Nephron (organoid): ENCODE measurements at regions not wholly inside any gene's neighbourhood (a gene's known extent, or its start where the extent isn't known, plus 50 kb on each side); places are given as distances from the start of the nearest gene placed in this dataset.
A peak's percentile ranks its signal among the peaks of the same experiment; 100 is the strongest.

Source experiments
- H3K27ac Mint-ChIP-seq, 3 experiments: 2 replicates each; pipeline ENCODE4 v1.8.0; 2020; ENCODE audit warnings: mixed read lengths in 3 of 3, mild to moderate bottlenecking in 2 of 3, moderate library complexity in 1 of 3
- H3K27me3 Mint-ChIP-seq: 2 replicates; pipeline ENCODE4 v1.8.0; 2021; ENCODE audit warnings: low read depth, mild to moderate bottlenecking, moderate library complexity, mixed read lengths
- H3K36me3 Mint-ChIP-seq: 2 replicates; pipeline ENCODE4 v1.8.0; 2020; ENCODE audit warnings: low read depth, mixed read lengths
- H3K4me1 Mint-ChIP-seq: 2 replicates; pipeline ENCODE4 v1.8.0; 2020; ENCODE audit warnings: mixed read lengths
- H3K4me3 Mint-ChIP-seq, 3 experiments: 2 replicates each; pipeline ENCODE4 v1.8.0; 2020; ENCODE audit warnings: mild to moderate bottlenecking in 3 of 3, mixed read lengths in 3 of 3, moderate library complexity in 2 of 3
- H3K9me3 Mint-ChIP-seq: 2 replicates; pipeline ENCODE4 v1.8.0; 2020; ENCODE audit warnings: mixed read lengths
- TF ChIP-seq, protein P1 (sequence below), 3 experiments: fragments of 200-600 bp; sonication (generic); IDR thresholded peaks; one replicate each; pipeline ENCODE4 v1.5.0; 2021; ENCODE audit warnings: antibody characterized with exemption in 3 of 3; ENCODE audit not compliant: unreplicated experiment in 3 of 3

GRCh38 chr2:236661762-236662110 is 92.1 kb downstream of the ACKR3 start:
- Mint-ChIP-seq H3K4me1 (peaks cover 54% of the 10 kb centered on the region), H3K9me3 (peaks cover 9% of the 10 kb centered on the region), H3K4me3 (no peak overlapping the region), H3K36me3 (peaks cover 5% of the 10 kb centered on the region), H3K27me3 (peaks cover 10% of the 10 kb centered on the region), H3K27ac (peak overlapping the region in 1 of 3 experiments; percentile 14)
- TF ChIP-seq, protein P1, sequence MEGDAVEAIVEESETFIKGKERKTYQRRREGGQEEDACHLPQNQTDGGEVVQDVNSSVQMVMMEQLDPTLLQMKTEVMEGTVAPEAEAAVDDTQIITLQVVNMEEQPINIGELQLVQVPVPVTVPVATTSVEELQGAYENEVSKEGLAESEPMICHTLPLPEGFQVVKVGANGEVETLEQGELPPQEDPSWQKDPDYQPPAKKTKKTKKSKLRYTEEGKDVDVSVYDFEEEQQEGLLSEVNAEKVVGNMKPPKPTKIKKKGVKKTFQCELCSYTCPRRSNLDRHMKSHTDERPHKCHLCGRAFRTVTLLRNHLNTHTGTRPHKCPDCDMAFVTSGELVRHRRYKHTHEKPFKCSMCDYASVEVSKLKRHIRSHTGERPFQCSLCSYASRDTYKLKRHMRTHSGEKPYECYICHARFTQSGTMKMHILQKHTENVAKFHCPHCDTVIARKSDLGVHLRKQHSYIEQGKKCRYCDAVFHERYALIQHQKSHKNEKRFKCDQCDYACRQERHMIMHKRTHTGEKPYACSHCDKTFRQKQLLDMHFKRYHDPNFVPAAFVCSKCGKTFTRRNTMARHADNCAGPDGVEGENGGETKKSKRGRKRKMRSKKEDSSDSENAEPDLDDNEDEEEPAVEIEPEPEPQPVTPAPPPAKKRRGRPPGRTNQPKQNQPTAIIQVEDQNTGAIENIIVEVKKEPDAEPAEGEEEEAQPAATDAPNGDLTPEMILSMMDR (IDR thresholded peaks at IDR 0.05; ENCODE audit: unreplicated experiment in 3 of 3) = no peak

DNA sequence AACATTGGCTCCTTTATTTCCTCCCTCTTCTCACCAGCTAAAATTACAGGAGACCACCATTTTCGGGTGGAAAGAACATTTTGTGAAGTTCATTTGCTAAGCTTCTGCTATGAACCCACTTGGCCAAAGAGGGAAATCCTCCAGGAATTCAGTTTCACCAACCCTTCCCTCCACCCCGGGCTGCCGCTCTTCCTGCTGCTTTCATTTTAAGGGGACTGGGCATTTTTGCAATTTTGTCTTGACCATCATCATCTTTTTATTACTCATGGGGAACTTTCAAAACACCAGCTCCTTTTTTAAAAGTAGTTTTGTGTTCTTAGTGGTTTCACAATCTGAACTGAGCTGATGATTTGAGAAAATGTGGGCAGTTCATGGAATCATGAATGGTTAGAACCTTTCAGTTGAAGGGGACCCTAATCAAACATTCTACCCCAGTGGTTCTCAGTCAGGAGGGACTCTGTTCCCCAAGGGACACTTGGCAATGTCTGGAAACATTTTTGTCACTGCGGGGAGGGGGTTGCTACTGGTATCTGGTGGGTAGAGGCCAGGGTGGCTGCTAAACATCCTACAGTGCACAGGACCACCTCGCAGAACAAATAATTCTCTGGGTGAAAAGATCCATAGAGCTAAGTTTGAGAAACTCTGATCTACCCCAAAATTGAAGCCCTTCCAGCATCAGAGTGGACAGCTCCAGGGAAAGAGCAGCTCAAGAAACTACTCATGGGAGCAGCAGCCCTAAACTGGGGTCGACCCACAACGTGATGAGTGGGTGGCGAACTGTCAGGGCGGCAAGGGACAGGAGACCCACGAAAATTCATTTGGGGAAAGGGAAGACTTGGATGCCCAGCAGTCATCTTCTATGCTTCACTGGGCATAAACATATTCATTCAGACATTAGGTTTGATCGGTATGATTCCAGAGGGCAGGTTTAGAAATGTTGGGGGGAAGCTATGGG is 92.9 kb downstream of the ACKR3 start:
- H3K27ac Mint-ChIP-seq = peak overlapping the region in 1 of 3 experiments; percentile 12
- H3K9me3 Mint-ChIP-seq = peaks cover 7% of the 10 kb centered on the region
- no peak overlapping the region for H3K4me3 Mint-ChIP-seq
- peaks cover 5% of the 10 kb centered on the region for H3K36me3 Mint-ChIP-seq
- peaks cover 54% of the 10 kb centered on the region for H3K4me1 Mint-ChIP-seq
- H3K27me3 Mint-ChIP-seq = peaks cover 10% of the 10 kb centered on the region
- TF ChIP-seq, protein P1 (IDR thresholded peaks at IDR 0.05; ENCODE audit: unreplicated experiment in 3 of 3) = no peak

DNA sequence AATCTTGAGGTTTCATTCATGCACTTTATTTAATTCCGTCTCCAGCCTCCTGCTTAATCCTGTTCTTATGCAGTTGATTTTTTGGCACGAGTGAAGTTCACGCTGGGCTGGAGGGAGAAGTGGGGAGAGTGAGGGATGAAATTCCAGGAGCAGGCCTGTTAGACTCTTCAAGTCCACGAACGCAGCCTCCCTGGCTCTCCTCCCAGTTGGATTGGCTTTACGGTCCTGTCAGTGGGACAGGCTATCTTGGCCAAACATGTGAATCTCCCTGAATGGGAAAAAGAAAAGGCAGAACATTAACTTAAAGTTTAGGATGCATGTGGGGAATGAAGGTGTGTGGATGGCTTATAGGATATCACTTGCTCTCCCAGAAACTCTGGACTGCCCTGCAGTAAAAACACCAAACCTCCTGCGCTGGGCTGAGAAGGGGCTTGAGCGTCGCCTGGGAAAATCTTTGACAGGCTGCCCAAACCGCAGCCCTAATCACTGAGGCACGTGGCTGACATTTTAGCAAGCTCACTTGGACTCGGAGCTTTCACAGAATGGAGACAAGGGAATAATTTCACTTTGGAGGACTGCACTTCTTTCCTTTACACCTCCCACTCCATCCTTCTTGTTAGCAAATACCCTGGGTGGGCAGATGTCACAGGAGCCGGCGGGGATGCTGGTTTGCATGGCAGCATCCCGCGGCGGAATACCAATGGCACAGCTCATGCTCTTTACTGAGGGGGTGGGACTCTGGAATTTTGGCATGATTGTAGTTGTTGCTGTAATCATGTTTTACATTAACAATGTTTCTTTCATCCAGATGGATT is 93.9 kb downstream of the ACKR3 start:
- Mint-ChIP-seq H3K27me3 (peaks cover 10% of the 10 kb centered on the region), H3K9me3 (peaks cover 7% of the 10 kb centered on the region), H3K4me3 (no peak overlapping the region), H3K36me3 (peaks cover 5% of the 10 kb centered on the region), H3K4me1 (peaks cover 54% of the 10 kb centered on the region), H3K27ac (peak overlapping the region in 2 of 3 experiments; percentile 12 to 43)
- TF ChIP-seq, protein P1 (IDR thresholded peaks at IDR 0.05; ENCODE audit: unreplicated experiment in 3 of 3) = no peak

DNA sequence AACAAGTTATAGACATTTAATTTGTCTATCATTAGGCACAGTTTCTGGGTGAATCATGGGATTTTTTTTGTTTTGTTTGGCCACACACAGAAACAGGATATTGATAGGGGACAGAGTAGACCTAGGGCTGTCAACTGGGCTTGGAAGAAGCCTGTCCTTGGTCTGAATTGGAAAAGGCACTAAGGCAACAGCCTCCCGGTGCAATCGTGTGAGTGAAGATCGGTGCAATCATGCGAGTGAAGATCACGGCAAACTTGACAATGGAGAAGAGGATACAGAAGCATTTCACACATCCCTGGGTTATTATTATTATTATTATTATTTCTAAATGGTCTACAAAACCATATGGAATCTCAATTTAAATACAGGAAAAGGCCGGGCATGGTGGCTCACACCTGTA is 94.5 kb downstream of the ACKR3 start:
- Mint-ChIP-seq H3K27ac (no peak overlapping the region), H3K27me3 (peaks cover 10% of the 10 kb centered on the region), H3K36me3 (peaks cover 5% of the 10 kb centered on the region), H3K4me3 (no peak overlapping the region), H3K9me3 (peaks cover 7% of the 10 kb centered on the region), H3K4me1 (peaks cover 51% of the 10 kb centered on the region)
- TF ChIP-seq, protein P1 (IDR thresholded peaks at IDR 0.05; ENCODE audit: unreplicated experiment in 3 of 3) = no peak

- peaks cover 7% of the 10 kb centered on the region for H3K9me3 Mint-ChIP-seq
- H3K36me3 Mint-ChIP-seq = peaks cover 5% of the 10 kb centered on the region
- no peak overlapping the region for H3K27ac Mint-ChIP-seq
- H3K27me3 Mint-ChIP-seq = peaks cover 13% of the 10 kb centered on the region
- TF ChIP-seq, protein P1 (IDR thresholded peaks at IDR 0.05; ENCODE audit: unreplicated experiment in 3 of 3) = no peak
- no peak overlapping the region for H3K4me3 Mint-ChIP-seq
- H3K4me1 Mint-ChIP-seq = peaks cover 41% of the 10 kb centered on the region
Measured at GRCh38 chr2:236665101-236665500, 95.5 kb downstream of the ACKR3 start.
